ENCODE measurements at regions not wholly inside any gene's neighbourhood (a gene's known extent, or its start where the extent isn't known, plus 50 kb on each side); places are given as distances from the start of the nearest gene placed in this dataset.

- Mint-ChIP-seq H3K27ac (no peak overlapping the region), H3K4me3 (no peak overlapping the region), H3K27me3 (peaks cover 6 to 11% of the 10 kb centered on the region in 2 donors), H3K4me1 (no peaks in the 10 kb centered on the region), H3K9me3 (peaks cover 0 to 2% (median 0%) of the 10 kb centered on the region in 8 donors), H3K36me3 (peaks cover 0 to 4% of the 10 kb centered on the region in 2 donors)
- Histone ChIP-seq H3K4me1 (ENCODE audit: insufficient read depth, low read length) (no peaks in the 10 kb centered on the region), H3K4me3 (ENCODE audit: low read length in 2 of 2) (no peak overlapping the region), H3K9me3 (ENCODE audit: control insufficient read depth in 1 of 2, low read length in 2 of 2) (no peaks in the 10 kb centered on the region), H3K36me3 (ENCODE audit: insufficient read depth, low read length) (no peaks in the 10 kb centered on the region), H3K27me3 (ENCODE audit: insufficient read depth, low read length) (no peaks in the 10 kb centered on the region), H3K27ac (ENCODE audit: low read depth, low read length) (no peak overlapping the region)
- ChIA-PET CTCF (ENCODE audit: partially characterized antibody) (no interaction called here), POLR2A (ENCODE audit: partially characterized antibody) (no interaction called here)
- no peak for DNase-seq
- intact Hi-C loops (cut with micrococcal nuclease), result no loop called here
These were observed 355.3 kb upstream of the SMIM21 start for GRCh38 chr18:75782826-75783225.

GRCh38 chr18:75782204-75782603, 354.7 kb upstream of the SMIM21 start:
- Histone ChIP-seq H3K9me3 (ENCODE audit: control insufficient read depth in 1 of 2, low read length in 2 of 2) (no peaks in the 10 kb centered on the region), H3K4me3 (ENCODE audit: low read length in 2 of 2) (no peak overlapping the region), H3K36me3 (ENCODE audit: insufficient read depth, low read length) (no peaks in the 10 kb centered on the region), H3K4me1 (ENCODE audit: insufficient read depth, low read length) (no peaks in the 10 kb centered on the region), H3K27me3 (ENCODE audit: insufficient read depth, low read length) (no peaks in the 10 kb centered on the region), H3K27ac (ENCODE audit: low read depth, low read length) (no peak overlapping the region)
- ChIA-PET CTCF (ENCODE audit: partially characterized antibody) (no interaction called here), POLR2A (ENCODE audit: partially characterized antibody) (no interaction called here)
- Mint-ChIP-seq H3K36me3 (peaks cover 0 to 4% of the 10 kb centered on the region in 2 donors), H3K4me3 (no peak overlapping the region), H3K9me3 (peaks cover 0 to 2% (median 0%) of the 10 kb centered on the region in 8 donors), H3K27ac (no peak overlapping the region), H3K27me3 (peaks cover 6 to 13% of the 10 kb centered on the region in 2 donors), H3K4me1 (no peaks in the 10 kb centered on the region)
- no peak for DNase-seq
- intact Hi-C loops (cut with micrococcal nuclease), result no loop called here

DNA sequence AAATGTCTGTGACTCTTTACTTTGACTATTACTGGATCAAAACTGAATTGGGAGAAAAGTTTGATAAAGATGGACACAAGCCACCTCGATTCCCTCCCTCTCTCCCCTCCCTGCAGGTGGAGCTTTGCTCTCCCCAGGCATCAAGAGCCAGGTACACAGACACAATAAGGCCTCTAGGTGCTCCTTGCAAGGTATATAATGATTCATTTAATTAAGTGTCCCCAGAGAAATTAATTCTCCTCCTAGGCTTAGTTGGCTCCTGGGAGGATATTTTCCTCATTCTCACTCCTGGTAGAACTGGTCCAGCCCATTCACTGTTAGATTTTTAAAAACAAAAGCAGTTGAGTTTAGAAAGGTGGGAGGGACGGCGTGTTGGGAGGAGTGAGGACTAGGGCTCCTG, 352.4 kb upstream of the SMIM21 start:
- Histone ChIP-seq H3K4me3 (ENCODE audit: low read length in 2 of 2) (no peak overlapping the region), H3K27ac (ENCODE audit: low read depth, low read length) (no peak overlapping the region), H3K9me3 (ENCODE audit: control insufficient read depth in 1 of 2, low read length in 2 of 2) (no peaks in the 10 kb centered on the region), H3K27me3 (ENCODE audit: insufficient read depth, low read length) (no peaks in the 10 kb centered on the region), H3K4me1 (ENCODE audit: insufficient read depth, low read length) (no peaks in the 10 kb centered on the region), H3K36me3 (ENCODE audit: insufficient read depth, low read length) (no peaks in the 10 kb centered on the region)
- Mint-ChIP-seq H3K9me3 (no peaks in the 10 kb centered on the region), H3K27me3 (peaks cover 4 to 10% of the 10 kb centered on the region in 2 donors), H3K4me3 (no peak overlapping the region), H3K4me1 (no peaks in the 10 kb centered on the region), H3K27ac (no peak overlapping the region), H3K36me3 (no peaks in the 10 kb centered on the region)
- DNase-seq, result no peak
- ChIA-PET POLR2A (ENCODE audit: partially characterized antibody) (no interaction called here), CTCF (ENCODE audit: partially characterized antibody) (no interaction called here)
- intact Hi-C loops (cut with micrococcal nuclease), result no loop called here

GRCh38 chr18:75779450-75779849, 351.9 kb upstream of the SMIM21 start:
- no peaks in the 10 kb centered on the region for H3K4me1 Mint-ChIP-seq
- H3K27me3 Mint-ChIP-seq, result peaks cover 4 to 10% of the 10 kb centered on the region in 2 donors
- ChIA-PET POLR2A (ENCODE audit: partially characterized antibody) (no interaction called here), CTCF (ENCODE audit: partially characterized antibody) (no interaction called here)
- Histone ChIP-seq H3K4me1 (ENCODE audit: insufficient read depth, low read length) (no peaks in the 10 kb centered on the region), H3K27me3 (ENCODE audit: insufficient read depth, low read length) (no peaks in the 10 kb centered on the region), H3K4me3 (ENCODE audit: low read length in 2 of 2) (no peak overlapping the region), H3K36me3 (ENCODE audit: insufficient read depth, low read length) (no peaks in the 10 kb centered on the region), H3K27ac (ENCODE audit: low read depth, low read length) (no peak overlapping the region), H3K9me3 (ENCODE audit: control insufficient read depth in 1 of 2, low read length in 2 of 2) (no peaks in the 10 kb centered on the region)
- no peaks in the 10 kb centered on the region for H3K9me3 Mint-ChIP-seq
- H3K36me3 Mint-ChIP-seq, result no peaks in the 10 kb centered on the region
- no peak overlapping the region for H3K27ac Mint-ChIP-seq
- DNase-seq, result no peak
- intact Hi-C loops (cut with micrococcal nuclease), result no loop called here
- H3K4me3 Mint-ChIP-seq, result no peak overlapping the region

DNA sequence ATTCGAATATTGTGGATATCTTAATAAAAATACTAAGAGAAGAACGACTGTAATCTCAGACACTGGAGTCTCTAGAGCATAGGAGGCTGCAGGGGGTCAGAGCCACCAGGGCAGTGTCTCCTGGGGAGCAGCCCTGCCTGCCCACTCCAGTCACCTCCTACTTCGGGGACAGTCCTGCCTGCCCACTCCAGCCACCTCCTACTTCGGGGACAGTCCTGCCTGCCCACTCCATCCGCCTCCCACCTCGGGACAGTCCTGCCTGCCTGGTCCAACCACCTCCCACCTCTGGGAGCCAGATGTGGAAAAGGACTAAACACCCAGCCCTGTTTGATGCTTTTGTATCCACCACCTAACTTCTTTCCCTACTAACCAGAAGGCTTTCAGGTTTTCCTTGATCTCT, 350.1 kb upstream of the SMIM21 start:
- H3K27ac Mint-ChIP-seq, result no peak overlapping the region
- intact Hi-C loops (cut with micrococcal nuclease), result no loop called here
- H3K27me3 Mint-ChIP-seq, result peaks cover 2 to 7% of the 10 kb centered on the region in 2 donors
- H3K36me3 ChIP-seq (ENCODE audit: insufficient read depth, low read length), result no peaks in the 10 kb centered on the region
- H3K4me3 ChIP-seq (ENCODE audit: low read length in 2 of 2), result no peak overlapping the region
- peaks cover 0 to 2% (median 0%) of the 10 kb centered on the region in 8 donors for H3K9me3 Mint-ChIP-seq
- no peaks in the 10 kb centered on the region for H3K27me3 ChIP-seq (ENCODE audit: insufficient read depth, low read length)
- ChIA-PET CTCF (ENCODE audit: partially characterized antibody) (no interaction called here), POLR2A (ENCODE audit: partially characterized antibody) (no interaction called here)
- no peaks in the 10 kb centered on the region for H3K36me3 Mint-ChIP-seq
- no peaks in the 10 kb centered on the region for H3K9me3 ChIP-seq (ENCODE audit: control insufficient read depth in 1 of 2, low read length in 2 of 2)
- no peak overlapping the region for H3K27ac ChIP-seq (ENCODE audit: low read depth, low read length)
- no peak overlapping the region for H3K4me3 Mint-ChIP-seq
- no peaks in the 10 kb centered on the region for H3K4me1 ChIP-seq (ENCODE audit: insufficient read depth, low read length)
- no peaks in the 10 kb centered on the region for H3K4me1 Mint-ChIP-seq
- no peak for DNase-seq

- H3K36me3 ChIP-seq (ENCODE audit: insufficient read depth, low read length), result no peaks in the 10 kb centered on the region
- Mint-ChIP-seq H3K27ac (no peak overlapping the region), H3K36me3 (no peaks in the 10 kb centered on the region), H3K4me1 (no peaks in the 10 kb centered on the region), H3K9me3 (peaks cover 0 to 2% (median 0%) of the 10 kb centered on the region in 8 donors), H3K4me3 (no peak overlapping the region), H3K27me3 (peaks cover 0 to 5% of the 10 kb centered on the region in 2 donors)
- ChIA-PET CTCF (ENCODE audit: partially characterized antibody) (no interaction called here), POLR2A (ENCODE audit: partially characterized antibody) (no interaction called here)
- no peak for DNase-seq
- H3K4me3 ChIP-seq (ENCODE audit: low read length in 2 of 2), result no peak overlapping the region
- intact Hi-C loops (cut with micrococcal nuclease), result no loop called here
- H3K27me3 ChIP-seq (ENCODE audit: insufficient read depth, low read length), result no peaks in the 10 kb centered on the region
- no peaks in the 10 kb centered on the region for H3K4me1 ChIP-seq (ENCODE audit: insufficient read depth, low read length)
- no peaks in the 10 kb centered on the region for H3K9me3 ChIP-seq (ENCODE audit: control insufficient read depth in 1 of 2, low read length in 2 of 2)
- no peak overlapping the region for H3K27ac ChIP-seq (ENCODE audit: low read depth, low read length)
These were observed 347.6 kb upstream of the SMIM21 start for GRCh38 chr18:75775121-75775520.

DNA sequence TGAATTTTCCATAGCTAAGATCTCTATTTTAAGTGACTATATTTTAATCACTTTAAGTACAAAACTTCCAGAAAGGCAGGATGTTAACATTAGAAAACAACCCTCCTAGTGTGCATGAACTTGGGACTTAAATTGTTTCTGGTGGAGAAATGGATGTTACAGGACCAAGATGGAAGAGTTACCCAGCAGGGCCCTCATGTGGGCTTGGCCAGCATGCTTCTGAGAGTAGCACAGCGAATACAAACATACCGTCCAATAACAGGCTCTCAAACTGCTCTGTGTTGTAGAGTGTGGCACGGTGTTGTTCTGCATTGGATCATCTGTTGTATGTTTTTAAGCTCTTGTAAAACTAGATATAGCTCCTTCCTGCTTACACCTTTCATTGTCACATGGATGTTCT, 346.1 kb upstream of the SMIM21 start:
- ChIA-PET CTCF (ENCODE audit: partially characterized antibody) (no interaction called here), POLR2A (ENCODE audit: partially characterized antibody) (no interaction called here)
- no peaks in the 10 kb centered on the region for H3K36me3 Mint-ChIP-seq
- Histone ChIP-seq H3K9me3 (ENCODE audit: control insufficient read depth in 1 of 2, low read length in 2 of 2) (no peaks in the 10 kb centered on the region), H3K27me3 (ENCODE audit: insufficient read depth, low read length) (no peaks in the 10 kb centered on the region), H3K4me3 (ENCODE audit: low read length in 2 of 2) (no peak overlapping the region), H3K27ac (ENCODE audit: low read depth, low read length) (no peak overlapping the region), H3K36me3 (ENCODE audit: insufficient read depth, low read length) (no peaks in the 10 kb centered on the region), H3K4me1 (ENCODE audit: insufficient read depth, low read length) (no peaks in the 10 kb centered on the region)
- H3K4me3 Mint-ChIP-seq, result no peak overlapping the region
- H3K4me1 Mint-ChIP-seq, result no peaks in the 10 kb centered on the region
- intact Hi-C loops (cut with micrococcal nuclease), result no loop called here
- H3K9me3 Mint-ChIP-seq, result peaks cover 0 to 2% (median 0%) of the 10 kb centered on the region in 8 donors
- no peak overlapping the region for H3K27ac Mint-ChIP-seq
- H3K27me3 Mint-ChIP-seq, result peaks cover 0 to 5% of the 10 kb centered on the region in 2 donors
- no peak for DNase-seq

GRCh38 chr18:75762758-75763157, 335.3 kb upstream of the SMIM21 start:
- Mint-ChIP-seq H3K4me1 (no peaks in the 10 kb centered on the region), H3K36me3 (no peaks in the 10 kb centered on the region), H3K27ac (no peak overlapping the region), H3K27me3 (peaks cover 1 to 2% of the 10 kb centered on the region in 2 donors), H3K4me3 (no peak overlapping the region), H3K9me3 (peaks cover 0 to 4% (median 0%) of the 10 kb centered on the region in 8 donors)
- H3K4me3 ChIP-seq (ENCODE audit: low read length in 2 of 2), result no peak overlapping the region
- H3K27ac ChIP-seq (ENCODE audit: low read depth, low read length), result no peak overlapping the region
- H3K36me3 ChIP-seq (ENCODE audit: insufficient read depth, low read length), result no peaks in the 10 kb centered on the region
- no peaks in the 10 kb centered on the region for H3K4me1 ChIP-seq (ENCODE audit: insufficient read depth, low read length)
- no peak for DNase-seq
- no peaks in the 10 kb centered on the region for H3K9me3 ChIP-seq (ENCODE audit: control insufficient read depth in 1 of 2, low read length in 2 of 2)
- POLR2A ChIA-PET (ENCODE audit: partially characterized antibody), result no interaction called here
- intact Hi-C loops (cut with micrococcal nuclease), result no loop called here
- no peaks in the 10 kb centered on the region for H3K27me3 ChIP-seq (ENCODE audit: insufficient read depth, low read length)
- CTCF ChIA-PET (ENCODE audit: partially characterized antibody), result interaction anchor here (1.2 kb wide), 1 partner anchor 18 kb away, joined by 3 read pairs; no protein-coding TSS in a partner anchor
